ENCODE measurements at regions not wholly inside any gene's neighbourhood (a gene's known extent, or its start where the extent isn't known, plus 50 kb on each side); places are given as distances from the start of the nearest gene placed in this dataset.

DNA sequence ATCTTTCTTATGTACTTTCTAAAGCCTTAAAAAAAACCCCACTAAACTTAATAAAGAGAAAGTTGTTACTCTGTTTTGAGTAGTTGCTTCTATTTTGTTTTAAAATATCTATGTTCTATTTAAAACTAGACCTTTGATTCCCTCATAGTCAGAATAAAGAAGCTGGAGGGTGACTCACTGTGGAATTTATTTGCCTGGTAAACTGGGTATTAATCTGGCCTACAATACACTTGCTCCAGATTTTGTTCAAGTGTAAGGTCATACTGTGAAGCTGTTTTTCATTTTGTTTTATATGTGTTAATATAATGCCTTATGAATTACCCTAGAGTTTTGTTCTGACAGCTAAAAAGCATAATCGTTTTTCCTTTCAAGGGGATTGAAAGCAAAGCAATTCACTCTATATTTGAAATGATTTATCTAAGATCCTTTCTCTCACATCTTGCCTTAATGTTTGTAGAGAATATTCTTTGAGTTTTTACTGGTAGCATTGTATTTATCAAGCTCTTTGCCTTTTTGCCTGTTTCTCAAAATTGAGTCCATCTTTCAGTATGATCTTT is 277.4 kb upstream of the PITX2 start:
- DNase-seq = no peak

DNA sequence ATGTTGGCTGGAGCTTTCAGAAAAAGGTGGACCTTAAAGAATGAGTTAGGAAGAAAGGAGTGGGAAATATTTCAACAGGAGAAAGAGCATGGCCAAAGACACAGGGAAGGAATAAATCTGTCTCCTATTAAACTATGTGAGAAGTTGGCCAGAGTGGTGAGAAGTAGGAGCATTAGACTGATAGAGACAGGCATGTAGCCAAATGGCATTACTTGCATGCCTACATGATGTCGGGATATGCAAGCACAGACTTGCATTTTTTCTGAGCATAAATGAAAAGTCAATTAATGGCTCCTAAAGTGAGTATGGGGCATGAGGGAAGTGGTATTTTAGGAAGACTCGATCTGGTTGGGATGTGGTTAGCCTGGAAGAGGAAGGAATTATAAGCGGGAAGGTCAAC is 279.6 kb upstream of the PITX2 start:
- DNase-seq = no peak

DNA sequence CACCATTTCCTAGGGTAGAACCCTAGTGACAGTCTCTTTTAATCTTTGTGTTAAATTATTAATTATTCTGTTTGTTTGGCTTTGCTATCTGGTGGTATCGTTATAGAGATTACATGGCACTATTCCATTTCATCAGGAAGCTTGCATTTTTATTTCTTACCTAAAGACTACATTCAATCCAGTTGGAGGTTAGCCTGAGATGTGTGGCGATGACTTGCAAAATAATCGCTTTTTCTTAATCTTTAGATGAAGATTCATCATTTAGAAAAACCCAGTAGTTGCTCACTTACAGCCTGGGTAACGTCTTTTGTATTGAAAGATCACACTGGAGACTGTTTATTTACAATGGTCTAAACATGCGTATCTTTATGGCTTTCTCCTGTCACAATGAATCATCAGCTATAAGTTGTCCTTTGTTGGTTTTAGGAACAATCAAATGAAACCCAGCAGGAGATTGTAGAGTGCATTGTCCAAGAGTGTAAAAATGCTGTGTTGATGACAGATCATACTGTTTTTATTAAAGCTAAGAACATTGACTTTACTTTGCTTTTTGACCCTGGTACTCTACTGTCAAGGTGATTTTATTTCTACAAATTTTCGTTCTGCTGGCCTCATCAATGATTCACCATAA is 281.7 kb upstream of the PITX2 start:
- DNase-seq = no peak

DNA sequence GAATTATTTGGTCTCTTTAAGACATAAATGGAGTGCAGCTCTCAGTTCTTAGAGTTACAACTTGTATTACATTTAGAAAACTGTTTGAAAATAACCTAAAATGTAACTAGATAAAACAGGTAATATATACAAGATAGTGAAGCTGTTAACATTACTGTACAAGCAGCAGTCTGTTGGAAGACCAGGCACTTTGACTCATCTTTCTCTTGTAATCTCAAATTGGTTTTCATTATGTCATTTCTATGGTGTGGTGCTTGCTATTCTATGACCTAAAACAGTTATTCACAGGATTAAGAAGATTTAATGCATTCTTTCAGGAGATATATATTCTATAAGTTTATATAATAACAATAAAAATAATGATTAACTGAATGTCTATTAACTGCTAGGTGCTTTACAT is 282.5 kb upstream of the PITX2 start:
- no peak for DNase-seq

DNA sequence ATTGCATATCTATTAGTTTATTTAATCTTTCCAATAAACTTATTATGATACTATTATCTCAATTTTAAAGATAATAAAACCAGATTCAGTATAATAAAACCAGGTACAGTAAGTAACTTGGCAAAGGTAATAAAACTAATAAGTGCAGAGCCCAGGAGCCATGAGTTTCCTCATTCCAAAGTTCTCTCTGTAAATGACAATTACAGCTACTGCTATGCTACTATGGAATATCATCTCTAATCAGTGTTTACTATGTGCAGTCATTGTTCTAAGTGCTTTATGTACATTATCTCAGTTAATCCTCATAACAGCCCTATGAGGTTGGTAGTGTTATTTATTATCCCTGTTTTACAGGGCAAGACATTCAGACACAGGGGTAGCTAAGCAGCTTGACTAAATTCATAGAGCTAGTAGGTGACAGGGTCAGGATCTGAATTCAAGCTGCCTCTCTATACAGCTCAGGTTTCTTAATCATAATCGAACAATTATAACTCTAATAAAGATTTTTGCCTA is 285.0 kb upstream of the PITX2 start:
- DNase-seq = no peak

DNA sequence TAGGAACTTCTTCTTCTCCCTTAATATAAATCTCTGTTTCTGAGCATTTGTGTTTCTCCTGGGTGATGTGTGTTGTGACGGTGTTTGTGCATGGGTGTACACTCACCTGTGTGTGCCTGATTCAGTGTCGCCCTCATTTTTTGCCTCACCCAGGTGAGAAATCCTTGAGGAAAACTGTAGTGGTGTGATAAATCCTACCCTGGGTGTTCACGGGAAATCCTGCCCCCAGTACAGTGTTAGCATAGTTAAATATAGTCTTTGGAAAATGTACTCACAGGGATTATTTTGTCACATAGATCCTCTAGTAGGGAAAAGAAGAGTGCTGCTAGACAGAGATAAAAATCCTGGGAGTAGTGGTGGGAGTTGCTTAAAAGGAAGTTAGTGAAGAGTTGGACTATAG is 291.9 kb upstream of the PITX2 start:
- no peak for DNase-seq

DNA sequence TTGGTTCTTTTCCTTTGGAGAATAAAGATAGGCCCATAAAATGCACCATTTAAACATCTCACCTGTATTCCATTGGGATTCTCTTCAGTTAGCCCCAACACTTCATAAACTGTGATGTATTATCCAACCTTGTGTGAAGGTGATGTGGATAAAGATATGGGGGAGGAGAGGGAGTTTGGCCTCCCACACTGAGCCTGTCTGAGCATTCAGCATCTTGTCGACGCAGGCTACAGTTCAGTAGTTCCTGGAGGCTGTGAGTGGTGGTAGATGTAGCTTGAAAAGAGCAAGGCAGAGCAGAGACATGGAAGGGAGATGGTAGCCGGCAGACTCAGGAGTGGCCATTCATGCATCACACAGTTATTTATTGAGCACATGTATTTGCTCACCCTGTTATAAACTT is 292.4 kb upstream of the PITX2 start:
- DNase-seq = no peak

DNA sequence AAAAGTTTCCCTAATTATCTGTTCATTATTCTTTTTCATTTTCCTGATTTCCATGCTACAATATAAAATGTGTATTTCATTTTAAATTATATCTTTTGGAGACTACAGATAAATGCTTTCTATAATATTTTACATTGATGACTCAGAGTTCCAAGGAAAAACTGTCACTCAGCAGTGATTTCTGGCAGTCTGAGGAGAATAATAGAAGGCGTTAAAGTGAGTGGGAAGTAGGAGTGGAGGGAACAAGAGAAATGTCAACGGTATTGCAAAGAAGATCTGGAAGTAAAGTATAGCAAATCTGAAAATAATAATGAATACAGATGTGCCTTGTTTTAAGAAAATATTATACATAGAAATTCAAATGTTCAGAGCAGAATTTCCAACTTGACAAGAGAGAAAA is 293.6 kb upstream of the PITX2 start:
- DNase-seq = no peak

DNA sequence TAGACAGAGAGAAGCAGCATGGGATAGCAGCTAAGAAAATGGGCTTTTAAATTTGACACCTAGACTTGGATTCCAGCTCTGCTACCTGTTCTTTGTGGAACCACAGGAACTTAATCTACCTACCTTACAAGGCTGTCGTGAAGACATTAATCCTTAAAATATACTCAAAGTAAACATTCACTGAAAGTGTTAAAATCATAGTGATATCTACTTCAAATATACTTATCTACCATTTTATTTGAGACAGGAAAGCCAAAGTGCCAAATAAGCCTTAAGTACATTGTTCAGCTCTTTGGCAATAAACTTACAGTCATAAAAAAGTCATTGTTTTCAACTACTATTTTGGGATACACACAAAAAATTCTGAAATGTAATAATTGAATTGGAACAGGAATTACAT is 295.0 kb upstream of the PITX2 start:
- no peak for DNase-seq

DNA sequence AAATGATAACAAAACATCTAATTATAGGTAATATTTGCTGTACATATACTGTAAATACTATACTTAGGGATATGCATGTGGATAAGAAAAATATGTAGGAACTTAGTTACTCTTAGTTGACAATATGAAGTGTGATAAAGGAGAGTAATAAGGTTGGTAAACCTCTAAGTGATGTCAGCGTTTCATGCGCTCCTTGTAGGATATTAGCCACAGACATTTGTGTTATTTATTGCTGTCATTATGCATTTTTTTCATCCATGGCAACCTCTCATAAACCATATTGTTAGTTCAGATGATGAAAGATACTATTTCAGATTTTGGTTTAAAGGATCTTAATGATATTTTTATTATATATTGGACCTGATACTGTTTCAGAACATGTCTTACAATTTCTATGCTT is 298.1 kb upstream of the PITX2 start:
- no peak for DNase-seq

DNA sequence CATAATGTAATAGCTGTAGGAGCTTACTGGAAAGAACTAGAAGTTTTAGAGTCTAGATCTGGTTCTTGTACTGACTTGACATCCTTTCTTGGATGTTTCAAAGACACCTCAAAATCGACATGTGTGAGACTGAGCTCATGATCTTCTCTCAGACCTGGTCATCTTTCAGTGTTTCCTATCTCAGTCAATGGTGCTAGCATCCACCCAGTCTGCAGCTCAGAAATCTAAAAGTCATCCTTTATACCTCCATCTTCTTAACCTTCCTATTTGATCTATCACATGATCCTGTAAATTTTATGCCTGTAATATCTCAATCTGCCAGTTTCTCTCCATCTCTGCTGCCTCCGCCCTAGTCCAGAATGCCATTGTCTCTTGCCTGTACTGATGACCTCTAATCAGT is 301.9 kb upstream of the PITX2 start:
- no peak for DNase-seq

DNA sequence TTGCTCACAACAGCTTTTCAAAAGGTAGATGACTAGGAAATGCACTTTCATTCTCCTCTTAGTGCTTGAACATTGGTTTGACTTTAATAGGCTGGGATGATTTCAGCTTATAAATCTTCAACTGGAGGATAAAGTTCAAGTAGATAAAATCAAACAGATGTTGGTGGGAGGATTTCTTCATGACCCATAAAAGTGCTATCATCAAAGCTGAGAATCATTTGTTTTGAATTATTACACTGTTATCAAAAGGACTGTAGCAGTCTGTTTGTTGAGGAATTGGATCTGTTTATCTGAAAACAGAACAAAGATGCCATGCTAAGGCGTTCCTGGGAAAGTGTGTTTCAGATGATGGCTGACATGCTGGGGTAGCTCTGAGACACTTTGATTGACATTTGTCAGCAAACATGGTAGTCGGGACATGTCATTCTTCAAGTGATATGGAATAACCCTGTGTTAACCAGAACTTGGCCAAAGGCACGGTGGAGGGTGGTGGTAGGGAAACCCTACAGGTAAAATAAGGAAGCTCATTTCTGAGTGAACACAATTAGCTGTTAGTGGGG is 304.0 kb upstream of the PITX2 start:
- DNase-seq = no peak

DNA sequence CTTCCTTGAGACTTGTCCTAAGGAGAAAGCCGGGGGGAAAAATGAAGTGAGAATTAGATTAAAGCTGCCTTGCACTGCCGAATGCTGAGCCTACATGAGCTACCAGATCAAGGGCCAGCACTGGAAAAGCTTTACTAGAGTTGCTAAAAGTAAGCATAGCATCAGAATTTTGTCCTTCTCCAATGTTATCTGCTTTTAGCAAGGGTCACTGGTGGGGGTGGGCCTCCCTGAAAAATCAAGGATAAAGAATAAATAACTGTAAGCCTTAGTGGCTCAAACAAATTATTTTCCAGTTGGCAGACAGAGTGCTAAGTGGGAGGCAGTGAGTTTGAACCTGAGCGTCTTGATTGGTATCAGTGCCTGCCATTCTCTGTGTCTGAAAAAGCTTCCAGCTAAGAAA is 310.5 kb upstream of the PITX2 start:
- no peak for DNase-seq

DNA sequence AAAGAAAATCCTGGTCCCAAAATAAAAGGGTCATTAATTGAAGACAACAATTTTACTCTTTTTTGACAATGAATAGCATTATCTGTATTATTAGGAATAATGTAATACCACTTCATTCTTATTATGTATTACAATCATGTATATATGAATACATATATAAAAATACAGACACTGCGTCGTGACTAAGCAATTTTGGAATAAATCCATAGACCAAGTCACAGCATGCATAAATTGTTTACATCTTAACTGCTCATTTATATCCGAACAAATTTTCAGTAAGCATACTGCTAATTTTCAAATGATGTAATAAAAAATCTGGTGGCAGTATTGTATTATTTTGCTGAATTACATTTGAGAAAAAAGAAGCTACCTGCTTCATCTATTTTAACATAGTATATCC is 321.6 kb upstream of the PITX2 start:
- DNase-seq = no peak

DNA sequence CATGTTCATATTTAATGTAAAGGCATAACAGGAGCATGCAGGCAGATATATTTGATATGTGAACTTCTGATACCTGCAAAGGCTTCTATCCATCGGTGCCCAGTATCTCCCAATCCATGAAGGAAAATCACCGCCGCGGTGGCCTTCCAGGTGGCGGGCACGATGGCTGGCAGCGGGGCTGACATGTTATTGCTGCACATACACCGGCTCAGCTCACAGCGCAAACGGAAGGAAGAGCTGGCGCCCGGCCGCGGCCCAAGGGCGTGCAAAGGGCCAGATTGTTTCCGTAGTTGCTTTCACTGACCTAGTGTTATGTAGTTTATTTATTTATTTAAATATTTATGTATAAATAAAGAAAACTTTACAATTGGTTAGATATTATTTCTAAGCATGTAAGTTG is 322.7 kb upstream of the PITX2 start:
- no peak for DNase-seq

DNA sequence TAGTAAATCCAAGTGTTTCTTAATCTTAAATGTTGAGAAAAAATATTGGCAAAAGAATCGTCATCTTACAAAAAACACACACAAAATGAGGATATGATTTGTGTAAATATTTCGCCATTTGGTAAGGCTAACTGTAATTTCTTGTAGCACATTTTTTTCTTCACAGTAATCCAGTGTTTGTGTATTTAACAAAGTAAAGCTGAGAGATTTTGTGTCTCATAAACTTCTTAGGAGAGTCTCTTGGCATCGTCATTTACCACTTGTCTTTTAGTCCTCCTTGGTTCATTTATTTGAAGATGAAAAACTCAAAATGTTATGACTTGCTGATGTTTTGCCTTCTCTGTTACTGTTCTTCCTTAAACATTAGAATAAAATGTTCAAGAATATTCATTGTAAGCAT is 326.7 kb upstream of the PITX2 start:
- no peak for DNase-seq

DNA sequence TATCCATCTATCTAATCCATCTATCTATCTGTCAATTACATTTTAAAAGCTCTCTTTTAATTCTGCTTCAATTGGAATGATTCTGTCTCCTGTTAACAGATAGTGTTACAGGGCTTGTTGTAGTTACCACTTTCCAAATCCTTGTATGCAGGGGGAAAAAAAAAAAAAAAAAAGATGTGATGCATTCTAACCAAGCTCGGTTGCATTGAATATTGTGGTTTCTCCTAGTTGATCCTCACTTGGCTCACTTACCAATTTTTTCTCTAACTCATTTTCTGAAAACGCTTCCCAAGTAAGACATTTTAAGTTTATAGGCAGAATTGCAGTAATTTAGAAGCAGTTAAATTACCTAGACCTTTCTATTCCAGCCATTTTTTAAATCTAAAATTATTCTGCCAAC is 327.9 kb upstream of the PITX2 start:
- no peak for DNase-seq

DNA sequence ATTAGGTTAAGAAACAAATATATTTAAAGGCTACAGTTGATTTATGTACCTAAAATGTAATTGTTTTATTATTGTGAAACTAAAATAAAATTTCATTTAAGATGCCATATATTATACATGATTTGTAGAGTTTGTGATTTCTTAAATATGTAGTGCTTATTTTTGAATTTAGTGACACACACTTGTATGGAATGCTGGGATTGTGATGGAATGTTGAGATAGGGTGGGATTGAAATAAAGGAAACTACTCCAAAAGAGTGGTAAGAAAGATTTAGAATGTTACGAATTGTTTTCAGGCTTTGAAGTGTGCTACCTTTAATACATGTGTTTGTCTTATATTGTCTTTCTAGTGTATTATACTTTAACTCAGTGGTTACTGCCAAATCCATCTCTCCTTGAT is 330.3 kb upstream of the PITX2 start:
- no peak for DNase-seq

DNA sequence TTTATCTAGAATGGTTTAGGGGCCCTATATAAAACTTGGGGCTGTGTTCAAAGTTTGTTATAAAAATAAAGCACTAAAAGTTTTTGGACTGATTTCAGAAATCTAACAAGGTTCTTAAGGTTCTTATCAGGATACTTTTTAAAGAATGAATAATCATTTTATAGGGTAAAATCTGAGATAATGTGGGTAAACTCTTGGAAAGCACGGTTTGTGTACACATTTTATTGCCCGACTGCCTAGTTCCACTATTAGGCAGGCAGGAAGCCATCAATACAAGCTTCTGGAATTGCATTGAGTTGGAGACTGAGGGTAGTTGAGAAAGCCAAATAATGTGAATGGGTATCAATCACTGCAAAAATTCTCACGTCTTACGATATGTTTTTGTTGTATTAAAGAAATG is 331.0 kb upstream of the PITX2 start:
- no peak for DNase-seq

DNA sequence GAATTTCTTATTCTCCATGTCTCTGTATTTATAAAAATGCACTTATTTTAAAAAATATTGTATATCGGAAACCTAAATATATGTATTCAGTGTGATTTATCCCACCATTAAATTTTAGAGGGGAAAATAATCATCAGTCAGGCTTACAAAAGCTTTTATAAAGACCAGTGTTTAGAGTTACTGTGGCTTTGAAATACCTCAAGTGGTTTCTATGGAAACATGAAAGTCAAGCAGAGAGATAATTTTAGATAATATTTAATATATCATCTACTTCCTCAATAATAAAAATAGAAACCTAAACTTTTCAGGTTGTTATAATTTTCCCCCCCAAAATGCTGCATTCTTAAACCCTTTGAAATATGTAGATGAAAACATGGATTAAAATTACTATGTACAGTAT is 332.9 kb upstream of the PITX2 start:
- DNase-seq = no peak

DNA sequence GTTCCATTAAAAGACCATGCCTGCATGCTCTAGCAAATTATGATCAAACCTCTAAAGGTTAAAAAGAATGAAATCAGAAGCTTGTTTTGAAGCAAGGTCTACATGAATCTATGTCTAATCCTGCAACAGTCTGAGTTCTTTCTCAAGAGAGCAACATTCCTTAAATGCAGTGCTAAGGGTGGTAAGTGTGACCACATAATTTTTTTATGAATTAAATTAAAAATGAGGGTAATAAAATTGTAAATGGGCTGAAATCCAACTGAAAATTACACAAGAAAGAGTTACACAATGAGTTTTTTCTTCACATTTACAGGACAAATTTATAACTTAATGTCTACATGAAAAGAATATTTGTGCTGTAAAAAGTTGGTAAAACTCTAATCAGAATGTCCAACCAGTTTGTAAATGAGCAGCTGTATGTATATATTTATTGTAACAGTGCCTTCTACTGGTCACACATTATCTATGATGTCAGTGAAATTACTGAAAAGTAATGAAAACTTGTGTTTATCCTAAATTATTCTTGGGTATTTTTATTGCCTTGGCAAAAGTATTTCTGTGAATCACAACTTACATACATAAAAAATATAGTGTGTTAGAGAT is 336.3 kb upstream of the PITX2 start:
- DNase-seq = no peak

DNA sequence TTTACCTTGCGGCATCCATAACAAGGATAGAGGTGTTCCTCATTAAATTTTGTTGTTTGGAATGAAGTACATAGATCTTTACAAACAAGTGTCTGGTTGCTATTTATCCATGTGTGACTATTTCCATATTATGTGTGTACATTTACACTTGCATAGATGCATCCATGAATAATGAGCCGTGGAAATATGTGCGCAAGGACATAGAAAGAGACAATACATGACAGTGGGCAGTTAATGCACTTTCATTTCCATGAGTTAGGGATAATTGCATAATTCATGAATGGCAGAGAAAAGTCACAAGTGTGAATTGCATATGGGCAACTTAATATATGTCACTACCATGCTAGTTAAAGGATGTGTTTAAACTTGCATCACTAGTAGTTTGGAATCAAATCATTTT is 338.2 kb upstream of the PITX2 start:
- DNase-seq = no peak

DNA sequence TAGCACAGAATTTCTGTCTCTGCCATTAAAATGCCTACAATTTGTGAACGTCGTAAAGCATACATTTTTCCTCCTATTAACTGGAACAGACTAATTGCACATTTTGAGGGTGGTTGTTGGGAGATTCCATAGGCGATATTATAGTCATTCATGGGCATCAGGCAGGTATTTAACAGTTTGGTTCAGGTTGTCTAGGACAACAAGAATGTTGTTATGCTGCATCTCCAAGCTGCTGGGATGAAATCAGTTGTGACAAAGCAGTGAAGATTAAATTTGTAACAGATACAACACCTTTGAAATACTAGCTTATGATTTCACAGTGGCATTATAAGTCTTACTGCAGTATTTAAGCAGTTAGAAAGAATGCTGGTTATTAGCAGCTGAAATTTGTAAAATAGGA is 339.7 kb upstream of the PITX2 start:
- no peak for DNase-seq

DNA sequence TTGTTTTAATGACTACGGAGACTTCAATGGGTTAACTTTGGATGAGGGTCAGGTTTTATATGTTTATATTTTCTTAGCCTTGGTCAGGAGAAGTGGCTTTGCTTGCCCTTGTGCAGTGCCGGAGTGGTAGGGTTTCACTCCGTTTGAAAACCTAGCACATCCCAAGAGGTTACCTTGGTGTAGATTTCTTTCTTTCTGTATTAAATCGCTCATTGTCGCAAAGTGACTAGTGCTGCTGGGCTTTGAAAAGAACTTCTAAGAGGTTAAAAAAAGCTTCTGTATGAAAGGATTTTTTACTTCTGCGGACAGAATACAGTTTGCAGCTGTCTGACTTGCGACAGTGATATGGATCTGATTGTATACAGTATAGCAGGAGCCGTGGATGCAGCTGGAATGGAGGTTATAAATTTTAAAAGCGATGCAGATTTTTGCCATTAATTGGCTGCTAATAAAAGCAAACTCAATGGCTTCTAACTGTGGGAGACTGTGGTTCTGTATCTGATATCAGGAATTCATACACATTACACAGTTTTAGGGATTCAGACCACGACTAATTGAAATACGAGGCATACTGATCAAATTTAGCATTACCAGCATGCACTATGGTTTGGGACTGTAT is 340.9 kb upstream of the PITX2 start:
- DNase-seq = no peak

Data from MV-4-11 (cell line).